Transverse colon (tissue), 3 donors: ENCODE measurements at regions not wholly inside any gene's neighbourhood (a gene's known extent, or its start where the extent isn't known, plus 50 kb on each side); places are given as distances from the start of the nearest gene placed in this dataset.

Experiments
- CTCF ChIP-seq, 5 experiments: fragments of 200-600 bp in 3 of 5; fragments of 450-650 bp in 2 of 5; sonication (generic) in 3 of 5; IDR thresholded peaks; 1 replicate in 2 of 5; 2 replicates in 3 of 5; pipeline ENCODE4 v1.5.1; 2016 to 2017; ENCODE audit warnings: antibody characterized with exemption in 5 of 5, inconsistent platforms in 3 of 5, mild to moderate bottlenecking in 2 of 5, moderate library complexity in 1 of 5
- EP300 ChIP-seq: sonication (generic); formaldehyde crosslinking; IDR thresholded peaks from one replicate; pipeline ENCODE4 v1.6.1; 2017; ENCODE audit warnings: antibody characterized with exemption, low read depth
- POLR2A ChIP-seq: fragments of 450-650 bp; IDR thresholded peaks from one replicate; pipeline ENCODE4 v1.6.1; 2016; ENCODE audit warnings: antibody characterized with exemption, mild to moderate bottlenecking, moderate library complexity

GRCh38 chr9:21585756-21586752, 103.9 kb upstream of the IFNE start:
- no peak for TF ChIP-seq POLR2A
- TF ChIP-seq EP300, result no peak
- no peak for TF ChIP-seq CTCF (IDR thresholded peaks at IDR 0.05)
